SK-N-SH treated with all-trans-retinoic acid at 6 μM for 48 hours (cell line): ENCODE measurements at regions not wholly inside any gene's neighbourhood (a gene's known extent, or its start where the extent isn't known, plus 50 kb on each side); places are given as distances from the start of the nearest gene placed in this dataset.

Experiments used
- BACH2 ChIP-seq: fragments of 250-450 bp; sonication (Bioruptor Pico); IDR thresholded peaks from 2 replicates; pipeline ENCODE4 v1.9.0; 2021; ENCODE audit warnings: mild to moderate bottlenecking, borderline replicate concordance
- ESRRG ChIP-seq: fragments of 250-450 bp; sonication (Bioruptor Pico); IDR thresholded peaks from 2 replicates; pipeline ENCODE4 v1.6.1; 2021; ENCODE audit warnings: mild to moderate bottlenecking
- GLIS3 ChIP-seq: fragments of 250-450 bp; sonication (Bioruptor Pico); IDR thresholded peaks from 2 replicates; pipeline ENCODE4 v1.5.0; 2020; ENCODE audit warnings: mild to moderate bottlenecking, moderate library complexity
- POU6F1 ChIP-seq: fragments of 250-450 bp; sonication (Bioruptor Pico); IDR thresholded peaks from 2 replicates; pipeline ENCODE4 v1.8.0; 2021; ENCODE audit warnings: low read depth, mild to moderate bottlenecking, moderate library complexity, borderline replicate concordance
- SNAI2 ChIP-seq: fragments of 250-450 bp; sonication (Bioruptor Pico); IDR thresholded peaks from 2 replicates; pipeline ENCODE4 v1.5.0; 2020; ENCODE audit warnings: mild to moderate bottlenecking, moderate library complexity
- ZC3H10 ChIP-seq: fragments of 250-450 bp; sonication (Bioruptor Pico); IDR thresholded peaks from 2 replicates; pipeline ENCODE4 v1.5.1; 2021; ENCODE audit warnings: mild to moderate bottlenecking, moderate library complexity
- ZFP3 ChIP-seq: fragments of 250-450 bp; sonication (Bioruptor Pico); IDR thresholded peaks from 2 replicates; pipeline ENCODE4 v1.5.0; 2020; ENCODE audit warnings: mild to moderate bottlenecking, moderate library complexity
- ZFP30 ChIP-seq: fragments of 450-650 bp; formaldehyde crosslinking; IDR thresholded peaks from 2 replicates; pipeline ENCODE4 v1.5.0; 2022; ENCODE audit warnings: mild to moderate bottlenecking, moderate library complexity
- ZNF565 ChIP-seq: fragments of 450-650 bp; formaldehyde crosslinking; conservative IDR thresholded peaks from 2 replicates; pipeline ENCODE4 v1.5.0; 2020; ENCODE audit warnings: low read depth, mild to moderate bottlenecking, moderate library complexity
- ZNF8 ChIP-seq: fragments of 450-650 bp; formaldehyde crosslinking; IDR thresholded peaks from 2 replicates; pipeline ENCODE4 v1.5.0; 2020; ENCODE audit warnings: mild to moderate bottlenecking, moderate library complexity
- TF ChIP-seq, protein P1 (sequence below): fragments of 250-450 bp; sonication (Bioruptor Pico); IDR thresholded peaks from 2 replicates; pipeline ENCODE4 v1.8.0; 2020; ENCODE audit warnings: mild to moderate bottlenecking, moderate library complexity, borderline replicate concordance
- TF ChIP-seq, protein P2 (sequence below): fragments of 250-450 bp; sonication (Bioruptor Pico); IDR thresholded peaks from 2 replicates; pipeline ENCODE4 v1.5.1; 2020; ENCODE audit warnings: low read depth, mild to moderate bottlenecking, moderate library complexity

- TF ChIP-seq, protein P1, sequence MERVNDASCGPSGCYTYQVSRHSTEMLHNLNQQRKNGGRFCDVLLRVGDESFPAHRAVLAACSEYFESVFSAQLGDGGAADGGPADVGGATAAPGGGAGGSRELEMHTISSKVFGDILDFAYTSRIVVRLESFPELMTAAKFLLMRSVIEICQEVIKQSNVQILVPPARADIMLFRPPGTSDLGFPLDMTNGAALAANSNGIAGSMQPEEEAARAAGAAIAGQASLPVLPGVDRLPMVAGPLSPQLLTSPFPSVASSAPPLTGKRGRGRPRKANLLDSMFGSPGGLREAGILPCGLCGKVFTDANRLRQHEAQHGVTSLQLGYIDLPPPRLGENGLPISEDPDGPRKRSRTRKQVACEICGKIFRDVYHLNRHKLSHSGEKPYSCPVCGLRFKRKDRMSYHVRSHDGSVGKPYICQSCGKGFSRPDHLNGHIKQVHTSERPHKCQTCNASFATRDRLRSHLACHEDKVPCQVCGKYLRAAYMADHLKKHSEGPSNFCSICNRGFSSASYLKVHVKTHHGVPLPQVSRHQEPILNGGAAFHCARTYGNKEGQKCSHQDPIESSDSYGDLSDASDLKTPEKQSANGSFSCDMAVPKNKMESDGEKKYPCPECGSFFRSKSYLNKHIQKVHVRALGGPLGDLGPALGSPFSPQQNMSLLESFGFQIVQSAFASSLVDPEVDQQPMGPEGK (CRISPR knock-in tag), result no peak
- TF ChIP-seq SNAI2 (no peak), ESRRG (CRISPR knock-in tag) (no peak), ZNF565 (CRISPR knock-in tag) (no peak), GLIS3 (CRISPR knock-in tag) (no peak), ZFP3 (CRISPR knock-in tag) (no peak), ZNF8 (CRISPR knock-in tag) (no peak), POU6F1 (CRISPR knock-in tag) (no peak), ZC3H10 (CRISPR knock-in tag) (no peak), ZFP30 (CRISPR knock-in tag) (no peak), BACH2 (CRISPR knock-in tag) (no peak)
- TF ChIP-seq, protein P2, sequence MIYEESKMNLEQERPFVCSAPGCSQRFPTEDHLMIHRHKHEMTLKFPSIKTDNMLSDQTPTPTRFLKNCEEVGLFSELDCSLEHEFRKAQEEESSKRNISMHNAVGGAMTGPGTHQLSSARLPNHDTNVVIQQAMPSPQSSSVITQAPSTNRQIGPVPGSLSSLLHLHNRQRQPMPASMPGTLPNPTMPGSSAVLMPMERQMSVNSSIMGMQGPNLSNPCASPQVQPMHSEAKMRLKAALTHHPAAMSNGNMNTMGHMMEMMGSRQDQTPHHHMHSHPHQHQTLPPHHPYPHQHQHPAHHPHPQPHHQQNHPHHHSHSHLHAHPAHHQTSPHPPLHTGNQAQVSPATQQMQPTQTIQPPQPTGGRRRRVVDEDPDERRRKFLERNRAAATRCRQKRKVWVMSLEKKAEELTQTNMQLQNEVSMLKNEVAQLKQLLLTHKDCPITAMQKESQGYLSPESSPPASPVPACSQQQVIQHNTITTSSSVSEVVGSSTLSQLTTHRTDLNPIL, result no peak
Measured at GRCh38 chr22:23446796-23447350, 133.2 kb downstream of the IGLL1 start.
